Bronchial epithelial cell (primary cell): ENCODE measurements at regions not wholly inside any gene's neighbourhood (a gene's known extent, or its start where the extent isn't known, plus 50 kb on each side); places are given as distances from the start of the nearest gene placed in this dataset.

Experiments used
- DNase-seq: peaks from one replicate; pipeline ENCODE4 v3.0.0-alpha.2; 2010; ENCODE audit warnings: low read depth
- FAIRE-seq: peaks from 2 replicates; lab custom pipeline; 2011; peaks lifted over from hg19 to GRCh38; lab: Jason Lieb, UNC
- H3K27me3 ChIP-seq: 2 replicates; pipeline ENCODE4 v1.5.1; 2011; ENCODE audit warnings: low read length; ENCODE audit not compliant: control insufficient read depth, insufficient read depth
- H3K36me3 ChIP-seq: 2 replicates; pipeline ENCODE4 v1.5.1; 2011; ENCODE audit warnings: low read length; ENCODE audit not compliant: control insufficient read depth, insufficient read depth
- H3K4me3 ChIP-seq: 2 replicates; pipeline ENCODE4 v1.5.1; 2011; ENCODE audit warnings: mild to moderate bottlenecking, low read depth, low read length, control low read depth
- CTCF ChIP-seq: IDR thresholded peaks from 2 replicates; pipeline ENCODE4 v1.5.1; 2011; ENCODE audit warnings: mild to moderate bottlenecking, moderate library complexity, low read length, control low read depth, inconsistent platforms; ENCODE audit not compliant: insufficient read depth, severe bottlenecking

DNA sequence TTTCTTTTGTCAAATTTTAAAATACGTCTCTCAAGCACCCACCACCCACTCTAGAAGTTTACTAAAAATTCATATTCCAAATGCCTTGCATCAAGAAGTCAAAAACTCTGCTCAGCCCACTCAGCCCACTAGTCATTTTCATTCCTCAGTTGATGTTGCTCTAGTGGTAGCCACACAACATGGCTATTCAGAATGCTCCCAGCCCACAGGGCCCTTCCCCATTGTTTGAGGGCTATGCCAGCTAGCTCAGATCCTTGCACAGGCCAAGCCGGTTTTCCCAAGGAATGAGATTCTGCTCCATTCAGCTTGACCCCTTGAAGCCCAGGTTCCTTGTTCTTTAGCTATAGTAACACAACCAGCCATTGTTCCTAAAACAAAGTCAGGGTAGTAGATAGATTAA is 297.5 kb upstream of the RASGEF1B start:
- Histone ChIP-seq H3K36me3 (no peaks in the 10 kb centered on the region), H3K27me3 (no peaks in the 10 kb centered on the region), H3K4me3 (no peak overlapping the region)
- FAIRE-seq (no peak), DNase-seq (no peak)
- no peak for TF ChIP-seq CTCF

- FAIRE-seq: no peak
- DNase-seq: no peak
- no peaks in the 10 kb centered on the region for H3K27me3 ChIP-seq
- no peaks in the 10 kb centered on the region for H3K36me3 ChIP-seq
- TF ChIP-seq CTCF: no peak
- no peak overlapping the region for H3K4me3 ChIP-seq
Observed at GRCh38 chr4:81758574-81759264, 287.0 kb upstream of the RASGEF1B start.

GRCh38 chr4:81757691-81758090 is 286.0 kb upstream of the RASGEF1B start:
- Histone ChIP-seq H3K27me3 (no peaks in the 10 kb centered on the region), H3K4me3 (no peak overlapping the region), H3K36me3 (no peaks in the 10 kb centered on the region)
- no peak for TF ChIP-seq CTCF
- FAIRE-seq: no peak
- DNase-seq: no peak

DNA sequence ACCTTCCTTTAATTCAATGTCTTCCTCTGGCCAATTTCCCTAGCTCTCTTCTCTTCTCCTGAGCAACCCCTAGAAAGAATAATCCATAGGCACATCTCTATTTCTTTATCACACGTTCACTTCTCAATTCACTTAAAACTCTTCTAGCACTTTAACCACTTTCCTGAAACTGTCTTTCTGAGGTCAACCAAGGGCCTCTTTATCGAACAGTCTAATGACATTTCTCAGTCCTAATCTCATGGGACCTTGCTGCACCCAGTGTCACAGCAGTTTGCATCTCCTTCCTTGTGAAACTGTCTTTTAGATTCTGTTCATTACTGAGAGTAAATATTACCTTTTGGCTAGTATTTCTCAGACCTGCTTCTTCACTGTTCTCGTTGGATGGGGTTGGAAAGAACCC is 285.3 kb upstream of the RASGEF1B start:
- H3K27me3 ChIP-seq: no peaks in the 10 kb centered on the region
- TF ChIP-seq CTCF: no peak
- no peak for DNase-seq
- H3K4me3 ChIP-seq: no peak overlapping the region
- H3K36me3 ChIP-seq: no peaks in the 10 kb centered on the region
- no peak for FAIRE-seq

GRCh38 chr4:81756042-81756441 is 284.3 kb upstream of the RASGEF1B start:
- Histone ChIP-seq H3K27me3 (no peaks in the 10 kb centered on the region), H3K36me3 (no peaks in the 10 kb centered on the region), H3K4me3 (no peak overlapping the region)
- TF ChIP-seq CTCF: no peak
- FAIRE-seq (no peak), DNase-seq (no peak)

DNA sequence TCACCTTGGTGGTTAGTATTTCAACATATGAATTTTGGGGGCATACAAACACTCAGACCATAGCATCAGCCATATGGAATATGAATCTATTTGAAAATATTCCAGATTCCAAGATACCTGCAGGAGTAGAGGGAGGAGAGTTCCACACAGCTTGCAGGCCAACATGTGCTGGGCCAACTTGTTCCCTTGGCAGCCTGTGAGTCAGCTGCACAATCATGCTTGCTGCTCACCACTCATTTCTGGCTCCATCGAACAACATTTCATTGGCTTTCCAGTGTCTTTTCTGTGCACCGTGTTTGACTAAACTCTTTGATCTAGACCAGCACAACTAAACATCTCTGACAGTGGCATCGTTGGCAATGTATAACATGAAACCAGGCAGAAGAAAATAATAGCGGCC is 282.5 kb upstream of the RASGEF1B start:
- TF ChIP-seq CTCF: no peak
- FAIRE-seq (no peak), DNase-seq (peak; percentile 14)
- Histone ChIP-seq H3K27me3 (no peaks in the 10 kb centered on the region), H3K4me3 (no peak overlapping the region), H3K36me3 (no peaks in the 10 kb centered on the region)
